ENCODE measurements at regions not wholly inside any gene's neighbourhood (a gene's known extent, or its start where the extent isn't known, plus 50 kb on each side); places are given as distances from the start of the nearest gene placed in this dataset.

- WGBS, 3 donors, result 23 to 36% (median 30%) methylated on average over 16 of the region's 16 CpGs
- Histone ChIP-seq H3K36me3 (ENCODE audit: insufficient read depth in 1 of 2, low read depth in 1 of 2) (no peaks in the 10 kb centered on the region), H3K4me1 (no peaks in the 10 kb centered on the region), H3K27me3 (ENCODE audit: insufficient read depth in 3 of 3, low read length in 2 of 3) (peaks cover 0 to 18% (median 9%) of the 10 kb centered on the region in 3 donors), H3K9me3 (no peaks in the 10 kb centered on the region), H3K27ac (no peak overlapping the region), H3K4me3 (no peak overlapping the region)
- no peak for TF ChIP-seq CTCF (IDR thresholded peaks at IDR 0.05)
- DNase-seq (no peak), ATAC-seq (no peak)
- intact Hi-C loops (cut with DNase I), result no loop called here
Measured at GRCh38 chr11:70845591-70846041, 406.8 kb downstream of the SHANK2 start.

GRCh38 chr11:70846781-70847655, 405.4 kb downstream of the SHANK2 start:
- Histone ChIP-seq H3K4me1 (no peaks in the 10 kb centered on the region), H3K27me3 (ENCODE audit: insufficient read depth in 3 of 3, low read length in 2 of 3) (peaks cover 0 to 22% (median 9%) of the 10 kb centered on the region in 3 donors), H3K4me3 (no peak overlapping the region), H3K36me3 (ENCODE audit: insufficient read depth in 1 of 2, low read depth in 1 of 2) (no peaks in the 10 kb centered on the region), H3K9me3 (no peaks in the 10 kb centered on the region), H3K27ac (no peak overlapping the region)
- ATAC-seq, result no peak
- no peak for TF ChIP-seq CTCF (IDR thresholded peaks at IDR 0.05)
- DNase-seq, result no peak
- intact Hi-C loops (cut with DNase I), result no loop called here
- WGBS, 3 donors, result 88 to 91% (median 91%) methylated on average over 22 of the region's 22 CpGs

- DNase-seq (no peak), ATAC-seq (no peak)
- H3K27ac ChIP-seq, result no peak overlapping the region
- H3K4me3 ChIP-seq, result no peak overlapping the region
- WGBS, 3 donors, result 89 to 92% (median 92%) methylated on average over 13 of the region's 13 CpGs
- TF ChIP-seq CTCF (IDR thresholded peaks at IDR 0.05), result no peak
- no peaks in the 10 kb centered on the region for H3K9me3 ChIP-seq
- intact Hi-C loops (cut with DNase I), result no loop called here
- peaks cover 0 to 25% (median 6%) of the 10 kb centered on the region in 3 donors for H3K27me3 ChIP-seq (ENCODE audit: insufficient read depth in 3 of 3, low read length in 2 of 3)
- H3K36me3 ChIP-seq (ENCODE audit: insufficient read depth in 1 of 2, low read depth in 1 of 2), result no peaks in the 10 kb centered on the region
- H3K4me1 ChIP-seq, result no peaks in the 10 kb centered on the region
Measured at GRCh38 chr11:70848243-70848750, 404.1 kb downstream of the SHANK2 start.

- Histone ChIP-seq H3K27me3 (ENCODE audit: insufficient read depth in 3 of 3, low read length in 2 of 3) (peaks cover 0 to 25% (median 6%) of the 10 kb centered on the region in 3 donors), H3K9me3 (no peaks in the 10 kb centered on the region), H3K36me3 (ENCODE audit: insufficient read depth in 1 of 2, low read depth in 1 of 2) (no peaks in the 10 kb centered on the region), H3K4me1 (no peaks in the 10 kb centered on the region), H3K4me3 (no peak overlapping the region), H3K27ac (no peak overlapping the region)
- intact Hi-C loops (cut with DNase I), result no loop called here
- no peak for TF ChIP-seq CTCF (IDR thresholded peaks at IDR 0.05)
- ATAC-seq, result no peak
- 88 to 97% (median 90%) methylated on average over 3 of the region's 3 CpGs for WGBS, 3 donors
- DNase-seq, result no peak
Measured at GRCh38 chr11:70849031-70849430, 403.3 kb downstream of the SHANK2 start.
